HG02678 (cell line): ENCODE measurements at regions not wholly inside any gene's neighbourhood (a gene's known extent, or its start where the extent isn't known, plus 50 kb on each side); places are given as distances from the start of the nearest gene placed in this dataset.

Experiments
- ATAC-seq: cut with Tn5 transposase; IDR thresholded peaks from one replicate; pipeline ENCODE4 v1.9.1; 2021; ENCODE audit warnings: mild to moderate bottlenecking, moderate library complexity; ENCODE audit not compliant: unreplicated experiment

DNA sequence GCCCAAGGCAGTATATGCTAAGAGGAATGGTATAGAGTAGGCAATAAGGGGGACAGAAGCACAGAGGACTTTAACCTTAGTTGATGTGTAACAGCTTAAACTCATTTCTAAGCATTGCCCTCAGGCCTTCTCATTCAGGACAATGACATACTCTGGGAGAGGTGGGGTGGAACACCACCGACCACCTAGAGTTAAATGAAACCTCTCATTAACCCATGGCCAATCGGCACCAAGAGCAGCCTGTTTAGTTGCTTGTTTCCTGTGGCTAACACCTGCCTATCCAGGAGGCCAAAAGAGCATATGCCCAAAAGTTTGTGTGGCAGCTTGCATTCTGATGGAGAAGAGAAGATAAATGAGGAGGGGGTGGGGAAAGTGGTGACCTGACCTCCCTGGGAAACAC is 50.0 kb downstream of the PABIR2 start:
- no peak for ATAC-seq

GRCh38 chrX:134746410-134746785 is 50.6 kb downstream of the PABIR2 start:
- no peak for ATAC-seq

DNA sequence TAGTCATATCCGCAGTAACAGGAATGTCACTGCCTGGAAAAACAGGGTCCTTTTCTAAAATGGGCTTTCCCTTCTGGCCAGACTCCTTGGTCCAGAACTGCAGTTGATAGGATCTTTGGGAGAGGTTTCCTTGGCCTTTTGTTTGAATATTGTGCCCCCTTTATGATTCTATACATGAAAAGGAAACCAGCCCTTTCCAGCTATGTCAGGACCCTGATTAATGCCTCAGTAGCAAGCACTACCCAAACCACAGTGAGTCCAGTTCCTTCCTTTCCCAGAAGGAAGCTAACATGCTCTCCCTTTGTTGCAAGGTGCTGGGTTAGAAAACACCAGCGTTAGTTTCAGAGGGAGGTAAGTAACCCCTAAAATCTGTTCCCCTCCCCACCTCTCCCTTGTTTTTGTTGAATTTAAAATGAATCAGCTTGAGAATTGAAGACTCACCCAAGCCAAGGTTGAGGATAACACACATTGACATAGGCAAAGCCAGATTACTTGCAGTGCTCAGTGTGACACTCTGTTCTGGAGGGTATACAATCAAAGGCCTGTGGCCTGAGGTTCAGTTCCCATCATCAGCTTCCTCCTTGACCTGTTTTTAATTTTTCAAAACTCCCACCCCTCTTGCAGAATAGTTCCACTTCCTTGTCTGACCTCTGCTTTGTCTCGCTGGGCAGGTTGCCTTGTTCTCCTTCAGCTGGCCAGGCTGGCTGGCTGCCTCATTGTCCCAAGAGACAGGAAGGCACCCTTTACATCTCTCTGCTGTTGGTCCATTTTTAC is 51.2 kb downstream of the PABIR2 start:
- no peak for ATAC-seq

DNA sequence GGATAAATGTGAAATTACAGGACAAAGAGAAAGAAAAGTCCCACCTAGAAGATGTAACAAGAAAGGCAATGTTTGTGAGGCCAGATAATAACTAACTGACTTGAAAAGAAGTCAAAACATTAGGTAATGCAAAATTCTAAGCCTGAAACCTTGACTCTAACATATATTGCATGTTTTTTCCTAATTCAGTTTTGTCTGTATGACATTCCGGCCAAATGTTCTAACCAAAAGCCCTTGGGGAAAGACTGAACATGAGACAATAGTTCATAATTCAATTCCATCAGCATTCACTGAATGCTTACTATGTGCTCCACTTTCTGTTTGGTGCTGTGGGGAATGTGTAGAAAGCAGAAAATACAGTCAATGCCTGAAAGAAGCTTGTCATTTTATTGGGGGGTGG is 53.9 kb downstream of the PABIR2 start:
- ATAC-seq = no peak

- ATAC-seq = no peak
Measured at GRCh38 chrX:134742573-134742972, 54.4 kb downstream of the PABIR2 start.

DNA sequence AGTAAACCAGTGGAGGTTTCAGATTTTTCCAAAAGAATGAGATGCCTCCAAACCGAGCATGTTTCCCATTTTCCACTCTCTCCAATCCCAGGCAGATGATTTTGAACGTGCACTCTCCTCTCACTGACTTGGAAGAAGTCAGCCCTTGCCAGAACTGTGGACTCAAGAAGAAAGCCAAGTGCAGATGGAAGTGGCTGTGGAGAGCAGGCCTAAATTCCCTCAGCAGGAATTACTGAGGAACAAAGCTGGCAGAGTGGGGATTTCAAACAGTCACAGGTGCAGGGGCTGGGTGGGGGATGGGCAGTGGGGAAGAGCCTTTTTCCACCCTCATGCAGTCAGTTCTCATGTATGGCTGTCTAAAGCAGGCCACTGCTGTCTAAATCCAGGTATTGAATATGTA is 55.3 kb downstream of the PABIR2 start:
- no peak for ATAC-seq

GRCh38 chrX:134738986-134739740 is 57.8 kb downstream of the PABIR2 start:
- ATAC-seq = no peak

GRCh38 chrX:134738445-134738844 is 58.6 kb downstream of the PABIR2 start:
- no peak for ATAC-seq

DNA sequence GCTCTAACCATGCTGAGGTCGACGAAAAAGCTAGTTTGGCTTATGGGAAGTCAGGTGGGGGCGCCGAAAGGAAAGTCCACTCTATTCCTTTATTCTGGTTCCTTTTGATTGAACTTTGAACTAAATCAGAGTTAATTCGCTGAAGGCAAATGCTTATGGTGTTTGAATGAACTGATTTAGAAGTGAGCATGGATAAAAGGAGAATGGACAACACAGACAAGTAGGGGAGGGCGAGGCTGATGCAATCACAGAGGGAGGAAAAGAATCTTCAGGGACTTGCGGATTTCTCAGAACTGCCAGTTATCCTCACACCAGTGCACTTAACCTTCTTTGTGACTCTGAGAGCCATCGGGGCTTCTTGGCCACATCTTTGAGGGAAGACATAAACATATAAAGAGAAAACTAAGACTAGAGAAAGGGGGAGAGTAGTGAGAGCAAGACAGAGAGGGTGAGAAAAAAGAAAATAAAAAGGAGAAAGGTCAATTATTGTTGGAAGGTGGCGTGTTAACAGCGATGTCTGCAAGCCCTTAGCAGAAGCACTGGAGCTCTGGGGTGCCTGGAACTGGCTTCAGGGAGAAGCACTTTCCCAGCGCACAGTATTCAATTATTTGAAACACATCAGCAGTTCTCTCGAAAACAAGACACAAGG is 59.2 kb downstream of the PABIR2 start:
- ATAC-seq = no peak

DNA sequence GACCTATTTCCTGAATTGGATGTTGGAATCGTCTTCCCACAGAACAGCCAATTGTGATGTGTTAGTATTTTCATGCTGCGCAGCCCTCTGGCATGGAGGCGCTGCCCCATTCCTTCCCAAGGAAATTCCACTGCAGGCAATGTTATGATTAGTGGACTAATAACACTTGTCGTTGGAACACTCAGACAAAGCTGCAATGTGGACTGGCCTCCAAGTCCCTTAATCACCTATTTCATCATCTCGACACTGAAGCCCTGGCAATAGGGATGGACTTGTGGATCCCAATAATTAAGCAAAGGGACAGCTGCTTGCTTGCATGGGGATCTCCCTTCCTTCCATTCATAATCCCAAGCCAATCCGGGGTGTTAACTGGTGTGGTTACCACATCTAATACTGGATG is 59.9 kb downstream of the PABIR2 start:
- ATAC-seq = no peak

GRCh38 chrX:134736356-134736755 is 60.6 kb downstream of the PABIR2 start:
- ATAC-seq = no peak

GRCh38 chrX:134735015-134735414 is 62.0 kb downstream of the PABIR2 start:
- no peak for ATAC-seq

- ATAC-seq = no peak
Measured at GRCh38 chrX:134734466-134734952, 62.5 kb downstream of the PABIR2 start.

- no peak for ATAC-seq
Measured at GRCh38 chrX:134733591-134733990, 63.4 kb downstream of the PABIR2 start.

DNA sequence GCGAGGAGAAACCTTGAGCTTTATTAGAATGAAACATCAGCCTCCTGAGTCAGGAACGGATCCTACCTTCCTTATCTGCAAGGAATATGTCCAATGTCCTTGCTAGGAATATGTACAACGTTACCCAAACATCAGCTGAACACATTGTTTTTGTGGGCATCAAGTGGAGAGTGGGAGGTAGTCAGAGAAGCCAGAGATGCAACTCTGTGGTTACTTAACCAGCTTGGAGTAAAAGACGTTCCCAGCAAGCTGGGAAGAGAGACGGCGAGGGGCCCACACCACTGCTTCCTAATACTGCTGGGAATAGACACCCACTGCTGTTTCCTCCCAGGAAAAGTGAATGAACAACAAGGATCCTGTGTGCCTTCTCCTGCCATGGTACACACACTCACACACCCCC is 64.3 kb downstream of the PABIR2 start:
- no peak for ATAC-seq

DNA sequence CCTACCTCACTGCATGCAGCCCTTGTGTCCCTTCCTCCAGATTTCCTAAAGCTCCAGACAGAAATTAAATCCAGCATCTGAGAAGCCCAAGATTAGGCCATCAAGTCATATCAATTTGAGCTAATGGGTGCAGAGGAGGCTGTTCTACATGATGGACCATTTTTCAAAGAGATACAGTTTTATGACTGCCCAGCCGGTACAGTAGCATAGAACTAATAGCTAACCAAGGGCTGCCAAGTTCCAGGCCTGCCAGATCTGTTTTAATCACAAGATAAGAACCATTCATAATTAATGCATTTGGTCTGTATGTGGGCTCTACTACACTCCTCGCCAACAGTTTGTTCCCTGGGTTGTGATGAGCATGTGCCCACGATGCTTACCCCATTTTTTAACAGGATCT is 64.9 kb downstream of the PABIR2 start:
- no peak for ATAC-seq

GRCh38 chrX:134727363-134727762 is 69.1 kb upstream of the PLAC1 start:
- no peak for ATAC-seq

DNA sequence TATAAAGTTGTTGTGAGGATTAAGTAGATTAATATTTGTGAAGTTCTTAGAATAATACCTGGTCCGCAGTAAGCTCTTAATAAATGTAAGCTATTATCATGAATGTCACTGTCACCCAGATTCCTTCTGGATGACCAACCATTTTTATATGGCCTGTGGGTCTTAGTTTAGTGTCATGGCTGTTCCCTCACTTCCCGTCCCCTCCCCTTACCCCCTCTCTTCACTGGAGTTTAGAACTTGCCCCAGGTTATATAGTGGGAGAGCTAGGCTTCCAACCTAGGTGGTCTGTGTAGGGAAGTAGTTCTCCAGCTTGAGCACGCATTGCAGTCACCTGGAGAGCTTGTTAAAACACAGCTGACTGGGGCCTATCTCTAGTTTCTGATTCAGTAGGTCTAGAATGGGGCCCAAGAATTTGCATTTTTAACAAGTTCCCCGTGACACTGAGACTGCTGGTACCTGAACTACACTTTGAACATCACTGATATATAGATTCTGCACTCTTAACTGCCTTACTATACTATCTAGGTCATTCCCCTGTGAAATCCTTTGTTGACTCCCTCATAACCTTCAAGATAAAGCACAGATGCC is 66.9 kb upstream of the PLAC1 start:
- ATAC-seq = no peak

DNA sequence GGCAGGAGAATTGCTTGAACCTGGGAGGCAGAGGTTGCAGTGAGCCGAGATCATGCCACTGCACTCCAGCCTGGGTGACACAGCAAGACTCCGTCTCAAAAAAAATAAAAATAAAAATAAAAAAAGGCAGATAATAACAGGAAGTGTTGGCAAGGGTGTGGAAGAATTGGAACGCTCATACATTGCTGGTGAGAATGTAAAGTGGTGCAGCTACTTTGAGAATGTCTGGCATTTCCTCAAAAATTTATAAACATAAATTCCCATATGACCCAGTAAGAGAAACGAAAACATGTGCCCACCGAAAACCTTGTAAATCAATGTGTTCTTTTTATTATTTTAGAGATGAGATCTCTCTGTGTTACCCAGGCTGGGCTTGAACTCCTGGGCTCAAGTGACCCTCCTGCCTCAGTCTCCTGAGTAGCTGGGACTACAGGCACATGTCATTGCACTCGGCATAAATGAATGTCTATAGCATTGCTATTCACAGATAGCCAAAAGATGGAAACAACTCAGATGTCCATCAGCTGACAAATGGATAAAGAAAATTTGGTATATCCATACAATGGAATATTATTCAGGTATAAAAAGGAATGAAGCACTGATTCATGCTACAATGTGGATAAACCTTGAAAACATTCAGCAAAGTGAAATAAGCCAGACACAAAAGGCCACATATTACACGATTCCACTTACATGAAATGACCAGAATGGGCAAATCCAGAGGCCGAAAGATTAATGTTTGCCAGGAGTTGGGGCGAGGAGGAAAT is 63.7 kb upstream of the PLAC1 start:
- no peak for ATAC-seq

- peak; percentile 56 for ATAC-seq
Measured at GRCh38 chrX:134718966-134719317, 60.7 kb upstream of the PLAC1 start.
